ENCODE measurements at regions not wholly inside any gene's neighbourhood (a gene's known extent, or its start where the extent isn't known, plus 50 kb on each side); places are given as distances from the start of the nearest gene placed in this dataset.

DNA sequence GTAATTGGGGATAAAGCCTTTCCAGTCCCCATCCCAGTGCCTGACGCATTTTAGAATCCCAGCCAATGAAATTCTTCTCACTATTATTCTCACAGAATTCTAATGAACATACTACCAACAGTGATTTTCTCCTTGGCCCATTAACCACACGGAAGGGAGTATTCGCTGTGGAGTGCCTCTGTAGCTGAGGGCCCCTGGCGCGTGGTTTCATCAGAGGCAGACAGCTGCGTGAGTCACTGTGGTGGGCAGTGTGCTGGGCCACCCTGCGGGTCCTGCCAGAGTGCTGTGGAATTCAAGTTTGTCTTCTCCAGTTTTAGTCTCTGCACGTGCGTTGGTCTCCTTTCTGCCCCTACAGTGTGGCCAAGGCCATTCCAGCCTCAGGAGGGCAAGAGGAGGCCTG, 335.4 kb upstream of the FAT1 start:
- TF ChIP-seq, protein P1, sequence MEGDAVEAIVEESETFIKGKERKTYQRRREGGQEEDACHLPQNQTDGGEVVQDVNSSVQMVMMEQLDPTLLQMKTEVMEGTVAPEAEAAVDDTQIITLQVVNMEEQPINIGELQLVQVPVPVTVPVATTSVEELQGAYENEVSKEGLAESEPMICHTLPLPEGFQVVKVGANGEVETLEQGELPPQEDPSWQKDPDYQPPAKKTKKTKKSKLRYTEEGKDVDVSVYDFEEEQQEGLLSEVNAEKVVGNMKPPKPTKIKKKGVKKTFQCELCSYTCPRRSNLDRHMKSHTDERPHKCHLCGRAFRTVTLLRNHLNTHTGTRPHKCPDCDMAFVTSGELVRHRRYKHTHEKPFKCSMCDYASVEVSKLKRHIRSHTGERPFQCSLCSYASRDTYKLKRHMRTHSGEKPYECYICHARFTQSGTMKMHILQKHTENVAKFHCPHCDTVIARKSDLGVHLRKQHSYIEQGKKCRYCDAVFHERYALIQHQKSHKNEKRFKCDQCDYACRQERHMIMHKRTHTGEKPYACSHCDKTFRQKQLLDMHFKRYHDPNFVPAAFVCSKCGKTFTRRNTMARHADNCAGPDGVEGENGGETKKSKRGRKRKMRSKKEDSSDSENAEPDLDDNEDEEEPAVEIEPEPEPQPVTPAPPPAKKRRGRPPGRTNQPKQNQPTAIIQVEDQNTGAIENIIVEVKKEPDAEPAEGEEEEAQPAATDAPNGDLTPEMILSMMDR (IDR thresholded peaks at IDR 0.05; ENCODE audit: poor library complexity): no peak
- no peak for TF ChIP-seq EZH2 (IDR thresholded peaks at IDR 0.05; ENCODE audit: borderline replicate concordance)

All from hepatocyte (in vitro differentiated cells).